M059J (cell line): ENCODE measurements at regions not wholly inside any gene's neighbourhood (a gene's known extent, or its start where the extent isn't known, plus 50 kb on each side); places are given as distances from the start of the nearest gene placed in this dataset.
"Not testable (repeated sequence)": the region's sequence is repeated elsewhere in the genome, so short reads cannot be mapped to it uniquely, and the experiment has no call there.

Experiments
- DNase-seq: peaks from one replicate; pipeline ENCODE4 v3.0.0-alpha.2; 2012; ENCODE audit warnings: low read depth

GRCh38 chr3:162398554-162398953 lies 901.9 kb downstream of the OTOL1 start:
- no peak for DNase-seq

DNA sequence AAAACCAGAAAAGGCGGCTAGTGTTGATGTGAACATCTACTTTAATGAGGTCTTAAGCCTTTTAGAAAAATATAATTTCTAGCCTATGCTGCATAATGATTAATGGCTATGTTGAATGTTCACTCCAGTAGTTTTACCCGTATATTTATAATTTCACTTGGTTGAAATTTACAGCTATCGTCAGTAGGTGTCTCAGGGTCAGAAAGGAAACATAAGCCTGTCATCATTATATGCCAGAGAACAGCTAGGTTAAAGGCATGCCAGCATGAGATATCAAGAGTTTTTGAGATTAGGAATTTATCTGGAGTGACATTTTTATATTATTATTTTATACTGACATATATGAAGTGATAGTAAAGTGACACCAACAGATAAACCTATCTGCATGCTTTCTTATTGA lies 904.1 kb downstream of the OTOL1 start:
- DNase-seq: no peak

GRCh38 chr3:162411556-162411955 lies 914.9 kb downstream of the OTOL1 start:
- DNase-seq: not testable (repeated sequence)

GRCh38 chr3:162421721-162422120 lies 925.1 kb downstream of the OTOL1 start:
- DNase-seq: no peak

DNA sequence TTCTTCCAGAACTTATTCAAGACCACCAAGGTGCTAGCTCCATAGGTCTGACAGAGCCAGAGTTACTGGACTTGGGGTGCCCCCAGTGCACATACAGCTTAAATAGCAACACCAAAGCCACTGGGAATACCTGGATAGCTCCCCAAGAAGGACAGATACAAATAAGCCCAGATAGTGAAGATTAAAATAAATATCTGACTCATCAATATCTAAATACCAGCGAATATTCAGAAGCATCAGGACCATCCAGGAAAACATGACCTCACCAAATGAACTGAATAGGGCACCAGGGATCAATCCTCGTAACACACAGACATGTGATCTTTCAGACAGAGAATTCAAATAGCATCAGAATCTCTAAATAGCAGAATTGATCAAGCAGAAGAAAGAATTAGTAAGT lies 931.6 kb downstream of the OTOL1 start:
- DNase-seq: no peak

DNA sequence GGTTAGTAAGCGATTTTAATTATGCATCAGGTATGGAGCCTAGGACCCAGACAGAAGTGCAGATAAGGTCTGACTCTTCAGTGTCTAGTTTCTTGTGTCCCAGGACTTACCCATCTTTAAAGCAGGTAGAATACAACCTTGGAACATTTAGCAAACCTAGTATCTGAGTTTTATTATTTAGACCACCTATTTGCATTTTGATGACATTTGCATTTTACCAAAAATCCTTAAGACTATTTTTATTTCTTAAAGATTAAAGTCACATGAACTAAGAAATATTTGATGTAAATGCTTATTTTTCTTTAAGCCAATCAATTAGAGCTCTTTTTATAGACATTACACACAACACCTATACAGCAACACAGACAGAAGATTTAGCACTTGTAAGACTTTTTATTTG lies 939.1 kb downstream of the OTOL1 start:
- no peak for DNase-seq

GRCh38 chr3:162436826-162437225 lies 940.2 kb downstream of the OTOL1 start:
- DNase-seq: no peak

DNA sequence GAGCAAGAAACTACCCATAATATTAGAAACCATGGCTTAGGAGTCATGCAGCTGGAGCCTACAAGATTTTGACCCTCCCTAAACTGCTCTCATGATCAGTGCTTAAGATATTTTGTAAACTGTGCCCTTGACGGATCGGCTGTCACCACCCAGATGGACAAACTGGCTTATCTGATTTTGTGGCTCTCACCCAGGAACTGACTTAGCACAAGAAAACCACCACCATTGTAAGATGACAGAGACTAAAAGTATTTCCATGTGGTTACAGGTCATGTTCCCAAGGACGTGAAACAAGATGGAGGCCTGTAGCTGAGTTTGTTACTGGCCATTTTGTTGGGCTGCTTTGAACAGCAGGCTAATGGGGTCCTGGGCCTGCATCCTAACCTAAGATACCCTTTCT lies 940.9 kb downstream of the OTOL1 start:
- DNase-seq: peak; percentile 88

DNA sequence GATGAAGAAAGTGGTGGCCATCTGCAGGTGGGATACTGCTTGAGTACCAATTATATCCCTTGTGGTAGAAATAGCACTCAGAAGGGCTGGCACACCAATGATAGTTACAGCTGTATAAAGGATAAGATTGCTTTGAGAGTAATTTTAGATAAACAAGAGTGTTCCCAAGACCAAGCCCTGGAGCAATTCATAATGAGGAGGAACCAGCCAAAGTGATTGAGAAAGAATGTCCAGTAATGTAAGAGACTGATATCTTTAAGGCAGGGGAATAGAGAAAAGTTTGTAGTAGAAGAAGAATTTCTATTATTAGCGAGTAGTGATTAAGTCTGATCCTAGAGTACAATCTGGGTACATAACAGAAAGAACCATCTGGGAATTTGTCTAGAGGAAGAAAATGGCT lies 945.1 kb downstream of the OTOL1 start:
- peak; percentile 42 for DNase-seq

DNA sequence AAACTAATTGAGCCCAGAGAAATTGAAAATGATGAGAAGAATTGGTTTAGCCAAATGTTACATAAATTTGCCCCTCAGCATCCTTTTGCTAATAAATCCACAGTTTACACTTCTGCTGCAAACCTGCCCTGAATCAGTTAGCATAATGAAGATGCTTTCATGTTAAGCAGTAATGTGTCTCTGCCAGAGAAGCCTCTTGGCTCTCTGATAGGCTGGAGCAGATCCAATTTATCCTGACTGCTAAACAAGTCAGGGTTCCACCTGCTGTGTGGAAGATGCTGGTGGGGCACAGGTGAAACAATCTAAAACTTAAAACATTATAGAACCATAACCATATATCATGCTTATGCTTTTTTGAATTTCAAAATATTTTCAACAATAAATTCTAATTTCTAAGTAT lies 946.8 kb downstream of the OTOL1 start:
- DNase-seq: no peak

DNA sequence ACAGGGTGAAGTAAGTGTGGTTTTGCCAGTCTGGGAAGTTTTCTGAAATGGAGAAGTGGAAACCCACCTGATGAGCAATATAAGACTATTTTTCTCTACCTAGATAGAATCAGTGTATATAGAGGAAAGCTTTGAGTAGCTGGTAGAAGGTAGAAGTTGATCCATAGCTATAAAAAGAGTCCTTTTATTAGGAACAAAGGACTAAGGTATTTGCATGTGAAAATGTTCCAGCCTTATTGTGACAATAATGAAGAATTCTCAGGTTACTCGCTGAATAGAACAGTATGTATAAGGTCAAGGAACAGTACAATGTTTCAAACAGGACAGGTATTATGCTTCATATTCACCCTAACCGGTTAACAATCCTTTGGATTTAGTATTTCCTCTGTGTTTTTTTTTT lies 972.2 kb downstream of the OTOL1 start:
- no peak for DNase-seq

GRCh38 chr3:162487138-162487537 lies 990.5 kb downstream of the OTOL1 start:
- no peak for DNase-seq

- DNase-seq: peak; percentile 37
Observed at GRCh38 chr3:162489853-162490252, 993.2 kb downstream of the OTOL1 start.

DNA sequence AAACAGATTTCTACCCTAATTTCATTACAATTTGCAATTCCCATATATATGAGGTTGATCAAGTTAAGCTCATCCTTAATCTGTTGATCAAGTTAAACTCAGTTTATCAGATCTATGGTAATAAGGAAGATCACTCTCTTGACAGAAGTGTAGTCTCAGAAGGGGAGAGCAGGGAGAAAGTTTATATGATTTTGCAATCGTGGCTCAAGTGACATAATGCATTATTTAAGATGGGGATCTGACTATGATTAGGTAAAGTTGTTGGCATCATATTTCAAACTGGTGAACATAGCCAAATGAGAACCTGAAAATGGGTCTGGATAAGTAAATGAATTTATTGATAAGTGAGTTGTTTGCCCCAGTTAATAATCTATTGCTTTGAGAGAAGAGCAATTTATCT lies 995.3 kb downstream of the OTOL1 start:
- no peak for DNase-seq

GRCh38 chr3:162492446-162493081 lies 996.0 kb downstream of the OTOL1 start:
- DNase-seq: peak; percentile 23

GRCh38 chr3:162498626-162499025 lies 1002.0 kb downstream of the OTOL1 start:
- DNase-seq: no peak

DNA sequence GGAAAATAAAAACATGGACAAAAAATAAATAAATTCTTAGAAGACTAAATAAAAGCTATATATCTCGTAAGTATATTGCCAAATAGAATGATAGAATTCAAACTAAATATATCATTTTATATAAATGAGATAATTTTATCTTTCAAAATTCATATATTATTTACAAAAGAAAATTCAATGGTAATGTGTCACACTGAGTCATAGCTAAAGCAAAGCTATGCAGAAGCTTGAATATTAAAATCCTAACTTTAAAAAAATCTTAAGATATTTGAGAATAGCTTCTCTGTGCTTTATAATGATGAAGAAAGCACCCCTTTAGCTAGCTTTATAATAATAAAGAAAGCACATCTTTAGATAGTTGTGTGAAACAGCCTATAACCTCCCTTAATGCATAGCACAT lies 1010.8 kb downstream of the OTOL1 start:
- no peak for DNase-seq

DNA sequence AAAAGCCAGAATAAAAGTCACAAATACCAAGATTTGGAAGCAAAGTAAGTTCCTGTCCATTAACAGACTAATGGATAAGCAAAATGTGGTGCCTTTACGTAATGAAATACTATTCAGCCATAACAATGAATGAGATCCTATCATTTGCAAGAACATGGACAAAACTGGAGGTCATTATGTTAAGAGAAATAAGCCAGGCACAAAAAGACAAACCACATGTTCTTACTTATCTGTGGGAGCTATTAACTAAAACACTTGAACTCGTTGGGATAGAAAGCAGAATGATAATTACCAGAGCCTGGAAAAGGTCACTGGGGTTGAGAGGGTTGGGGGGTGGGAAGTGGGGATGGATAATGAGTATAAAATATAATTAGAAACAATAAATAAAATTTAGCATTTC lies 1015.9 kb downstream of the OTOL1 start:
- DNase-seq: no peak

- DNase-seq: no peak
Observed at GRCh38 chr3:162517110-162517509, 1020.5 kb downstream of the OTOL1 start.

GRCh38 chr3:162521669-162522068 lies 1025.1 kb downstream of the OTOL1 start:
- no peak for DNase-seq

DNA sequence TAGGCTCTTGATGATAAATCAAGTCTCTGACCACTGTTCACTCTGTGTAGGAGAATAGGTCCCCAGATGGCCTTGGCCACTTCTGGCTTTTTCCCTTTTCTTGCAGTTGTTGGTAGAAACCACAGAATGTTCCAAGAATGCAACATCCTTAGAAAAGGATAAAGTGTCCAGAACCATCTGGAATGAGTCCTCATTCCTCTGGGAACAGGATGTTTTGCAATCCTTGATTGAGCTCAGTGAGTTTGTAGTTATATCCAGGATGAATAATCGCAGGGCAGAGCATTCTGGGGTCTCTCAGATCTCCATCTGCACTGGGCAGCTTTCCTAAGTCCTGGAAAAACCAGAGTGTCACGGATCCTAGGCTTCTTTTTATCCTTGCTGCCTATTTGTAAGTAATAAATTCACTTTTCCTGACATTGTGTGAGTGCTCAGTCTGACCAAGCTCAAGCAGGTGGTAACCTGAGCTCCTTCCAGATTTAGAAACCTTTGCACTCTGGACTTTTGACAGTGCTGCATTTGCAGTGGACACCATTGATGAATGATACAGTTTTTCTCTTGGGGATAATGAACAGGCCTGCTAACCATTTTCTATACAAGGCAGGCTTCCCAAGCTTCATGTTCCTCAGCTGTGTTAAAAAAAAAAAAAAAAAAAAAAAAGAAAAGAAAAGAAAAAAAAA lies 1028.6 kb downstream of the OTOL1 start:
- DNase-seq: peak; percentile 50

- no peak for DNase-seq
Observed at GRCh38 chr3:162525771-162526170, 1029.2 kb downstream of the OTOL1 start.

- DNase-seq: no peak
Observed at GRCh38 chr3:162534431-162534830, 1037.8 kb downstream of the OTOL1 start.

GRCh38 chr3:162538491-162538890 lies 1041.9 kb downstream of the OTOL1 start:
- DNase-seq: no peak
